A673 (cell line): ENCODE measurements at regions not wholly inside any gene's neighbourhood (a gene's known extent, or its start where the extent isn't known, plus 50 kb on each side); places are given as distances from the start of the nearest gene placed in this dataset.

Experiments
- BruUV-seq: library from RNA; stranded (reverse); fragments of 400-500 nt; replicated peaks from 2 replicates; lab custom pipeline; 2021; lab: Mats Ljungman, UMichigan
- CTCF ChIA-PET: fragments of 300-600 bp; sonication (Branson Sonifier 250); formaldehyde crosslinking; loops from one replicate; lab custom pipeline; 2022; ENCODE audit warnings: antibody characterized with exemption; lab: Charles Lee
- POLR2A ChIA-PET: fragments of 300-600 bp; sonication (Branson Sonifier 250); formaldehyde crosslinking; loops from one replicate; lab custom pipeline; 2022; ENCODE audit warnings: antibody characterized with exemption; ENCODE audit not compliant: low non-redundant PET; lab: Charles Lee
- DNase-seq: peaks from one replicate; pipeline ENCODE4 v3.0.0-alpha.2; 2015; ENCODE audit warnings: low spot score
- H3K27ac ChIP-seq: fragments of 200-600 bp; sonication (generic); 2 replicates; pipeline ENCODE4 v1.5.1; 2016; ENCODE audit warnings: mixed run types, low read depth, mild to moderate bottlenecking, mixed read lengths, antibody characterized with exemption, low read length; ENCODE audit not compliant: poor library complexity, severe bottlenecking
- H3K27me3 ChIP-seq: fragments of 200-600 bp; sonication (generic); replicated peaks from 2 replicates; pipeline ENCODE4 v1.6.1; 2017; ENCODE audit warnings: mixed run types, low read depth, mild to moderate bottlenecking, mixed read lengths, antibody characterized with exemption, low read length; ENCODE audit not compliant: insufficient read depth, poor library complexity
- H3K36me3 ChIP-seq: fragments of 200-600 bp; sonication (generic); 2 replicates; pipeline ENCODE4 v1.6.1; 2016; ENCODE audit warnings: mixed run types, mild to moderate bottlenecking, mixed read lengths, antibody characterized with exemption, low read length; ENCODE audit not compliant: insufficient read depth, poor library complexity, severe bottlenecking
- H3K4me1 ChIP-seq: fragments of 200-600 bp; sonication (generic); 2 replicates; pipeline ENCODE4 v1.6.1; 2017; ENCODE audit warnings: mixed run types, mild to moderate bottlenecking, mixed read lengths, antibody characterized with exemption, low read length; ENCODE audit not compliant: insufficient read depth, poor library complexity, severe bottlenecking
- H3K4me3 ChIP-seq: fragments of 200-600 bp; sonication (generic); 2 replicates; pipeline ENCODE4 v1.5.1; 2016; ENCODE audit warnings: low read depth, mixed run types, mild to moderate bottlenecking, mixed read lengths, low read length; ENCODE audit not compliant: poor library complexity, severe bottlenecking
- H3K9me3 ChIP-seq: fragments of 200-600 bp; sonication (generic); 2 replicates; pipeline ENCODE4 v1.6.1; 2016; ENCODE audit warnings: mixed run types, low read depth, mild to moderate bottlenecking, mixed read lengths, antibody characterized with exemption, low read length; ENCODE audit not compliant: poor library complexity, severe bottlenecking
- CTCF ChIP-seq: fragments of 300-800, 200-600 bp; sonication (generic); conservative IDR thresholded peaks from 2 replicates; pipeline ENCODE4 v1.5.1; 2017; ENCODE audit warnings: low read depth, mild to moderate bottlenecking, antibody characterized with exemption, low read length, moderate library complexity, mixed read lengths
- EZH2 ChIP-seq: fragments of 200-600 bp; sonication (generic); IDR thresholded peaks from 2 replicates; pipeline ENCODE4 v1.6.1; 2017; ENCODE audit warnings: borderline replicate concordance, low read depth, mild to moderate bottlenecking, mixed read lengths, antibody characterized with exemption, low read length; ENCODE audit not compliant: poor library complexity, severe bottlenecking
- intact Hi-C: fragments of 100-400 bp; cut with micrococcal nuclease; formaldehyde crosslinking; loops from one replicate; pipeline ENCODE4 v1.10.0; 2022; ENCODE audit not compliant: unreplicated experiment

GRCh38 chr7:18302097-18302496 lies 193.5 kb upstream of the HDAC9 start:
- TF ChIP-seq CTCF (no peak), EZH2 (no peak)
- POLR2A ChIA-PET = no interaction called here
- Histone ChIP-seq H3K27me3 (no peaks in the 10 kb centered on the region), H3K36me3 (no peaks in the 10 kb centered on the region), H3K27ac (no peak overlapping the region), H3K4me3 (no peak overlapping the region), H3K4me1 (no peaks in the 10 kb centered on the region), H3K9me3 (no peaks in the 10 kb centered on the region)
- CTCF ChIA-PET = no interaction called here
- intact Hi-C loops = no loop called here
- BruUV-seq = no TSS peak
- no peak for DNase-seq

GRCh38 chr7:18305866-18306265 lies 189.7 kb upstream of the HDAC9 start:
- no peaks in the 10 kb centered on the region for H3K9me3 ChIP-seq
- TF ChIP-seq EZH2 (no peak), CTCF (no peak)
- H3K4me3 ChIP-seq = no peak overlapping the region
- H3K36me3 ChIP-seq = no peaks in the 10 kb centered on the region
- POLR2A ChIA-PET = no interaction called here
- CTCF ChIA-PET = no interaction called here
- BruUV-seq = no TSS peak
- H3K4me1 ChIP-seq = no peaks in the 10 kb centered on the region
- H3K27ac ChIP-seq = no peak overlapping the region
- DNase-seq = no peak
- intact Hi-C loops = no loop called here
- H3K27me3 ChIP-seq = no peaks in the 10 kb centered on the region

GRCh38 chr7:18306696-18307095 lies 188.9 kb upstream of the HDAC9 start:
- no peak overlapping the region for H3K27ac ChIP-seq

More at GRCh38 chr7:18306696-18307095, 188.9 kb upstream of the HDAC9 start:
- Histone ChIP-seq H3K4me3 (no peak overlapping the region), H3K4me1 (no peaks in the 10 kb centered on the region), H3K9me3 (no peaks in the 10 kb centered on the region), H3K36me3 (no peaks in the 10 kb centered on the region), H3K27me3 (no peaks in the 10 kb centered on the region)
- intact Hi-C loops = no loop called here
- no TSS peak for BruUV-seq
- no peak for TF ChIP-seq CTCF
- TF ChIP-seq EZH2 = no peak
- DNase-seq = no peak
- ChIA-PET CTCF (no interaction called here), POLR2A (no interaction called here)
